ENCODE measurements at regions not wholly inside any gene's neighbourhood (a gene's known extent, or its start where the extent isn't known, plus 50 kb on each side); places are given as distances from the start of the nearest gene placed in this dataset.

DNA sequence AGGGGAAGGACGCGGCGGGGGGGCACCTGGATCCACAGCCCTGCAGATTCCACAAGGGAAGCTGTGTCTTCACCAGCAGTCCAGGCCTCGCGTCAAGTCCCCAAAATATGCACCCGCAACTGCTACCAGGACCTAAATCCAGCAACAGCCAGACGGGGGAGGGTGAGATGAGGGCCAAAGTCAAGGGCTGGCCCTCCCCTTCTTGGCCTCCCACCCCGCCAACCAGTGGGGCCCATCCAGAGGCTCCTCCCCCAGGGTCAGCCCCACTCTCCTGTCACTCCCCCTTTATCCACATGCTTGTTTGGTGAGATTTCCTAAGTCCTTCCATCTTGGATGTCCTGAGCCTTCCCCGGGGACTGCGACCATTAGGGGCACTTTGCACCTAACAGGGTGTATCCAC is 138.7 kb downstream of the ENGASE start:
- TF ChIP-seq, protein P1, sequence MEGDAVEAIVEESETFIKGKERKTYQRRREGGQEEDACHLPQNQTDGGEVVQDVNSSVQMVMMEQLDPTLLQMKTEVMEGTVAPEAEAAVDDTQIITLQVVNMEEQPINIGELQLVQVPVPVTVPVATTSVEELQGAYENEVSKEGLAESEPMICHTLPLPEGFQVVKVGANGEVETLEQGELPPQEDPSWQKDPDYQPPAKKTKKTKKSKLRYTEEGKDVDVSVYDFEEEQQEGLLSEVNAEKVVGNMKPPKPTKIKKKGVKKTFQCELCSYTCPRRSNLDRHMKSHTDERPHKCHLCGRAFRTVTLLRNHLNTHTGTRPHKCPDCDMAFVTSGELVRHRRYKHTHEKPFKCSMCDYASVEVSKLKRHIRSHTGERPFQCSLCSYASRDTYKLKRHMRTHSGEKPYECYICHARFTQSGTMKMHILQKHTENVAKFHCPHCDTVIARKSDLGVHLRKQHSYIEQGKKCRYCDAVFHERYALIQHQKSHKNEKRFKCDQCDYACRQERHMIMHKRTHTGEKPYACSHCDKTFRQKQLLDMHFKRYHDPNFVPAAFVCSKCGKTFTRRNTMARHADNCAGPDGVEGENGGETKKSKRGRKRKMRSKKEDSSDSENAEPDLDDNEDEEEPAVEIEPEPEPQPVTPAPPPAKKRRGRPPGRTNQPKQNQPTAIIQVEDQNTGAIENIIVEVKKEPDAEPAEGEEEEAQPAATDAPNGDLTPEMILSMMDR (IDR thresholded peaks at IDR 0.05), result no peak
- TF ChIP-seq POLR2A (IDR thresholded peaks at IDR 0.05), result no peak
- no peak for TF ChIP-seq POLR2AphosphoS5 (IDR thresholded peaks at IDR 0.05)
- TF ChIP-seq EP300 (IDR thresholded peaks at IDR 0.05), result no peak

DNA sequence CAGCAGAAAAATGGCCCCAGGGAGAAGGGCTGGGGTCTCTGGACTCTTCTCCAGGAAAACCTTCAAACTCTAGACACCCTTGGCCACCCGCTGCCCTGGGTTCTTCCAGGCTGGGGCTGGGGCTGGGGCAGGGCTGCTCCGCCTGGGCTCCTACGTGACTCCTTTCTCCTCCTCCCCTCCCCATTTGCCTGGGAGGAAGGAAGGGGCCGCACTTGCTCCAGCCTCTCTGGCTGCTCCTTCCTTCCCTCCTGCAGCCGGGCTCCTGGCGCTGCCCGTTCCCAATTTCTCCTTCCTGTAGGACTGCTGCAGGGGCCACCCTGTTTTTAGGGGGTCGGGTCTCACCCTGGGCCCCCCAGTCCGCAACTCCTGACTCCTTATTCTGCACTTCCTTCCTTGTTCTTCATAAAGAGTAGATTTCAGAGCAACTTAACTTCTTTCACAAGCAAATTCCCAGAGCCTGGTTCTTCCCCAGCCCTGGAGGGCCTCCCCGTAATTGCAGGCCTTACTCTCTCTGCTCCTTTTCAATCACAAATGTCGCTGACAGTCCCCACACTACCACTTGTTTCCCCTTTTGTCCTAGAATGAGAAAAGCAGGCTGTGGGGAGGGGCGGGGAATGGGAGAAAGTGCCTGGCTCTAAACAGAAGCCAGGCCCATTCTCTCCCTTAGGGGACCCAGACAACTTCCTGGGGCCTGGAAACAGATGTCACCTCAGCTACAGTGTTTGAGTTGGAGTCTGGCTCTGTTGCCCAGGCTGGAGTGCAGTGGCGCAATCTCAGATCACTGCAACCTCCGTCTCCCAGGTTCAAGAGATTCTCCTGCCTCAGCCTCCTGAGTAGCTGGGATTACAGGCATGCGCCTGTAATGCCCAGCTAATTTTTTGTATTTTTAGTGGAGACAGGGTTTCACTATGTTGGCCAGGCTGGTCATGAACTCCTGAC is 137.8 kb downstream of the ENGASE start:
- H3K36me3 ChIP-seq, result no peaks in the 10 kb centered on the region
- no peak overlapping the region for H3K4me3 ChIP-seq
- peaks cover 100% of the 10 kb centered on the region for H3K27me3 ChIP-seq
- TF ChIP-seq POLR2AphosphoS5 (IDR thresholded peaks at IDR 0.05) (no peak), EP300 (IDR thresholded peaks at IDR 0.05) (no peak), POLR2A (IDR thresholded peaks at IDR 0.05) (no peak)
- TF ChIP-seq, protein P1 (IDR thresholded peaks at IDR 0.05), result no peak
- H3K27ac ChIP-seq, result no peak overlapping the region
- no peaks in the 10 kb centered on the region for H3K9me3 ChIP-seq
- no peak for ATAC-seq
- H3K4me1 ChIP-seq, result no peaks in the 10 kb centered on the region
- 32 to 39% methylated on average over 6 to 11 of the region's 15 CpGs for WGBS, 2 donors (ENCODE audit: low coverage in 1 of 2)

More for the DNA sequence above, 138.7 kb downstream of the ENGASE start:
- H3K27me3 ChIP-seq, result peaks cover 100% of the 10 kb centered on the region
- no peak overlapping the region for H3K4me3 ChIP-seq
- WGBS, 2 donors (ENCODE audit: low coverage in 1 of 2), result 55% methylated on average over 2 of the region's 10 CpGs; no CpG with 5 or more reads in 1 of the 2 donors
- no peaks in the 10 kb centered on the region for H3K9me3 ChIP-seq
- no peak for ATAC-seq
- no peak overlapping the region for H3K27ac ChIP-seq
- H3K4me1 ChIP-seq, result no peaks in the 10 kb centered on the region
- H3K36me3 ChIP-seq, result no peaks in the 10 kb centered on the region

DNA sequence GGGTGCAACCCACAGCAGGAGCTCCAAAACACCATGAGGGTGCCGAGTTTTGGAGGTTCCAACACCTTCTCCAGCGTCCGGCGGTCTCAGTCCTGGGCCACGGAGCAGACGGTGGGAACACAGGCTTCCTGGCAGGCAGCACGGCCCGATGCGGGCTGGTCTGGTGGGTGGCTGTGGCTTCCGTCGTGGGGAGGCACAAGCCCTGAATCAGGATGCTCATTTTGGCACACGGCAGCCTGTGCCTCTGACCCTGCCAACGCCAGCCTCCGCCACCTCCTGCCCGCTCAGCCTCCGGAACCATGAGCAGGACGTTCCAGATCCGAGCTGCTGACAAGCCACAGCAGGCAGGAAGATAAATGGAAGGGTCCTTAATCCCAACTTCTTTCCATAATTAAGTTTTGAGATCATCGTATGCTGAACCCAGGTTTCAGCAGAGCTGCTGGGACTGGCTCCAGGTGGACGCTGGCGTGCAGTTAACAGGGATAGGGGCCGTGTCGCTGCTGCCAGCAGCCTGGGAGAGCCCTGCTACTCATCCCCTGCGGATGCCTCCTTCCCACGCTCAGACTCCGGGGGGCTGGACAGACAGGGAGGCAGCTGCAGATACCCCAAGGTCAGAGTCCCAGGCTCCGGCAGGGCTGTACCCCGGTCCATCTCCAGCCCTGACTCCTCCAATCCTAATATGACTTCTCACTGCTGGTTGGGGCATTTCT is 136.6 kb downstream of the ENGASE start:
- peaks cover 92% of the 10 kb centered on the region for H3K27me3 ChIP-seq
- TF ChIP-seq POLR2A (IDR thresholded peaks at IDR 0.05), result no peak
- TF ChIP-seq, protein P1 (IDR thresholded peaks at IDR 0.05), result no peak
- TF ChIP-seq POLR2AphosphoS5 (IDR thresholded peaks at IDR 0.05), result no peak
- no peak for TF ChIP-seq EP300 (IDR thresholded peaks at IDR 0.05)

DNA sequence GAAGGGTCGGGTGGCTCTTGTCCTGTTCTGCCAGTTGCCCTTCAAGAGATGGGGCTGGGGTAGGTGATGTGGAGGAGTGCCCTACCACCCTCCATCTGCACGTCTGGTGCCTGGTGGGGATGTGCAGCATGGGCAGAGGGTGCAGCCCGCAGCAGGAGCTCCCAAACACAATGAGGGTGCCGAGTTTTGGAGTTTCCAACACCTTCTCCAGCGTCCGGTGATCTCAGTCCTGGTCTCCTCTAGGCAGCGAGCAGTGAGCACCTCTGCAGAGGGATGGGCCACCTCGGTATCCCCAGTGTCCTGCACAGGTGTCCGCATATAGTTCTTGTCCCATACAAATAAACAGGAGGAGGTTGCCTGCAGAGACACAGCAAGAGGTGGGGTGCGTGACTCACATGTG is 136.0 kb downstream of the ENGASE start:
- TF ChIP-seq EP300 (IDR thresholded peaks at IDR 0.05), result no peak
- TF ChIP-seq, protein P1 (IDR thresholded peaks at IDR 0.05), result no peak
- no peak for TF ChIP-seq POLR2A (IDR thresholded peaks at IDR 0.05)
- TF ChIP-seq POLR2AphosphoS5 (IDR thresholded peaks at IDR 0.05), result no peak
- H3K27me3 ChIP-seq, result peaks cover 86% of the 10 kb centered on the region
- H3K27ac ChIP-seq, result no peak overlapping the region
- no peaks in the 10 kb centered on the region for H3K4me1 ChIP-seq
- no peak for ATAC-seq
- no peaks in the 10 kb centered on the region for H3K36me3 ChIP-seq
- no peaks in the 10 kb centered on the region for H3K9me3 ChIP-seq
- 100% methylated on average over 1 of the region's 10 CpGs; no CpG with 5 or more reads in 1 of the 2 donors for WGBS, 2 donors (ENCODE audit: low coverage in 1 of 2)
- no peak overlapping the region for H3K4me3 ChIP-seq

More for the DNA sequence above, 136.6 kb downstream of the ENGASE start:
- no peak overlapping the region for H3K27ac ChIP-seq
- no peaks in the 10 kb centered on the region for H3K36me3 ChIP-seq
- H3K4me3 ChIP-seq, result no peak overlapping the region
- 32 to 45% methylated on average over 4 of the region's 28 CpGs for WGBS, 2 donors (ENCODE audit: low coverage in 1 of 2)
- H3K9me3 ChIP-seq, result no peaks in the 10 kb centered on the region
- no peaks in the 10 kb centered on the region for H3K4me1 ChIP-seq
- ATAC-seq, result no peak
